NCI-H748 (cell line): ENCODE measurements at regions not wholly inside any gene's neighbourhood (a gene's known extent, or its start where the extent isn't known, plus 50 kb on each side); places are given as distances from the start of the nearest gene placed in this dataset.
A peak's percentile ranks its signal among the peaks of the same experiment; 100 is the strongest.
"Not testable (repeated sequence)": the region's sequence is repeated elsewhere in the genome, so short reads cannot be mapped to it uniquely, and the experiment has no call there.

Experiments used
- DNase-seq: peaks from one replicate; lab custom pipeline; 2025; ENCODE audit not compliant: unreplicated experiment; lab: John Stamatoyannopoulos, UW

- no peak for DNase-seq
These were observed 60.3 kb downstream of the EOMES start for GRCh38 chr3:27661797-27662196.

GRCh38 chr3:27659279-27660021 lies 62.7 kb downstream of the EOMES start:
- peak; percentile 30 for DNase-seq

GRCh38 chr3:27658741-27659140 lies 63.4 kb downstream of the EOMES start:
- DNase-seq = no peak

GRCh38 chr3:27657871-27658270 lies 64.3 kb downstream of the EOMES start:
- no peak for DNase-seq

- DNase-seq = no peak
These were observed 64.7 kb downstream of the EOMES start for GRCh38 chr3:27657404-27657803.

GRCh38 chr3:27656790-27657189 lies 65.3 kb downstream of the EOMES start:
- no peak for DNase-seq

GRCh38 chr3:27655547-27655946 lies 66.6 kb downstream of the EOMES start:
- DNase-seq = no peak

GRCh38 chr3:27653803-27654558 lies 68.1 kb downstream of the EOMES start:
- no peak for DNase-seq

- DNase-seq = no peak
These were observed 72.8 kb downstream of the EOMES start for GRCh38 chr3:27649277-27649676.

GRCh38 chr3:27646896-27647295 lies 75.2 kb downstream of the EOMES start:
- DNase-seq = no peak

- DNase-seq = no peak
These were observed 77.2 kb downstream of the EOMES start for GRCh38 chr3:27644941-27645340.

GRCh38 chr3:27643355-27643754 lies 78.8 kb downstream of the EOMES start:
- DNase-seq = no peak

- no peak for DNase-seq
These were observed 79.3 kb downstream of the EOMES start for GRCh38 chr3:27642796-27643195.

GRCh38 chr3:27641888-27642601 lies 80.1 kb downstream of the EOMES start:
- DNase-seq = no peak

- DNase-seq = no peak
These were observed 80.8 kb downstream of the EOMES start for GRCh38 chr3:27641271-27641800.

GRCh38 chr3:27639271-27639670 lies 82.9 kb downstream of the EOMES start:
- DNase-seq = no peak

GRCh38 chr3:27638594-27638993 lies 83.5 kb downstream of the EOMES start:
- DNase-seq = no peak

- DNase-seq = no peak
These were observed 84.7 kb downstream of the EOMES start for GRCh38 chr3:27637346-27637995.

- DNase-seq = not testable (repeated sequence)
These were observed 87.1 kb downstream of the EOMES start for GRCh38 chr3:27635006-27635405.

- DNase-seq = peak; percentile 55
These were observed 88.9 kb downstream of the EOMES start for GRCh38 chr3:27633224-27633545.
